ENCODE measurements at regions not wholly inside any gene's neighbourhood (a gene's known extent, or its start where the extent isn't known, plus 50 kb on each side); places are given as distances from the start of the nearest gene placed in this dataset.

GRCh38 chr11:23727387-23727786 is 769.5 kb upstream of the LUZP2 start:
- TF ChIP-seq CTCF (IDR thresholded peaks at IDR 0.05) (no peak), POLR2A (IDR thresholded peaks at IDR 0.05) (no peak)

Measured in esophagus squamous epithelium (tissue), 4 donors.